ENCODE measurements at regions not wholly inside any gene's neighbourhood (a gene's known extent, or its start where the extent isn't known, plus 50 kb on each side); places are given as distances from the start of the nearest gene placed in this dataset.

DNA sequence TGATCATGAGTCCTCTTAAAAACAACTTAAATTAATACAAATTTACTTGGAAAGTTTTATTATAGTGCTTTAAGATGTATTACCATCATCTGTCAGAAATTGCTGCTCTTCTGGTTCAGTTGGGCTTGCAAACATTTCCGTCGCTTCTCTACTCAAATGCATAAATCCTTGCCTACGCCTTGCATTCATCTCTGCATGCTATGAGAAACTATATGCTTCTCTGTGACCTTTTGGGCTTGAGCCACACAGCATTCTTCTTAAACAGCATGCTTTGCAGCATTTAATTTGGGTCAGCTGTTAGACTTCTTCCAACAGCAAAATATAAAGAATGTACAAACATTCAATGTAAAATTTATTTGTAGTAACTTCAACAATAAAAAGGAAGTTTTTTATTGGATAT, 305.7 kb upstream of the FLRT2 start:
- DNase-seq (no peak), ATAC-seq (ENCODE audit: low read depth in 2 of 2) (no peak)
- no peak overlapping the region for H3K4me3 ChIP-seq (ENCODE audit: low read depth, low read length)
- no peak overlapping the region for H3K27ac Mint-ChIP-seq
- peaks cover 4 to 38% (median 13%) of the 10 kb centered on the region in 7 donors for H3K9me3 Mint-ChIP-seq
- no peak overlapping the region for H3K27ac ChIP-seq (ENCODE audit: insufficient read depth, low read length, poor library complexity, severe bottlenecking)
- H3K27me3 Mint-ChIP-seq, result no peaks in the 10 kb centered on the region
- H3K27me3 ChIP-seq (ENCODE audit: control insufficient read depth, insufficient read depth, low read length), result no peaks in the 10 kb centered on the region
- H3K36me3 ChIP-seq (ENCODE audit: control insufficient read depth, insufficient read depth, low read length), result no peaks in the 10 kb centered on the region
- no peaks in the 10 kb centered on the region for H3K4me1 ChIP-seq (ENCODE audit: control insufficient read depth, insufficient read depth, low read length, poor library complexity, severe bottlenecking)
- H3K4me3 Mint-ChIP-seq, result no peak overlapping the region
- no peaks in the 10 kb centered on the region for H3K4me1 Mint-ChIP-seq
- peaks cover 2 to 4% of the 10 kb centered on the region in 2 experiments for H3K9me3 ChIP-seq (ENCODE audit: control insufficient read depth in 2 of 2, low read length in 2 of 2)
- no peaks in the 10 kb centered on the region for H3K36me3 Mint-ChIP-seq

DNA sequence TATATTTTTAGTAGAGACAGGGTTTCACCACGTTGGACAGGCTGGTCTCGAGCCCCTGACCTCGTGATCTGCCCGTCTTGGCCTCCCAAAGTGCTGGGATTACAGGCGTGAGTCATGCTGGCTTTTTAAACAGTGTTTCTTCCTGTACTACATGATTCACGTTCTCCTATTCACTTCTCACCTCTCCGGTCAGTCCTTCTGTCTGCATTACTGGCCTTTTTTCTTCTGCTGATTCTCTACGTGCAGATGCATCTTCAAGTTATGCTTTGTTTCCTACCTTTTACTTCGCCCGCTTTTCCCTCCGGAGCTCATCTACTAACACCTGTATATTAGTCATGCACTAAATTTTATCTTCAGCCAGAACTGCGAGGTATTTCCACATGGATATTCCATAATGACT, 296.2 kb upstream of the FLRT2 start:
- Mint-ChIP-seq H3K9me3 (peaks cover 7 to 30% (median 10%) of the 10 kb centered on the region in 7 donors), H3K27ac (no peak overlapping the region), H3K4me3 (no peak overlapping the region), H3K4me1 (no peaks in the 10 kb centered on the region), H3K36me3 (no peaks in the 10 kb centered on the region), H3K27me3 (no peaks in the 10 kb centered on the region)
- Histone ChIP-seq H3K27ac (ENCODE audit: insufficient read depth, low read length, poor library complexity, severe bottlenecking) (no peak overlapping the region), H3K9me3 (ENCODE audit: control insufficient read depth in 2 of 2, low read length in 2 of 2) (no peaks in the 10 kb centered on the region), H3K27me3 (ENCODE audit: control insufficient read depth, insufficient read depth, low read length) (no peaks in the 10 kb centered on the region), H3K36me3 (ENCODE audit: control insufficient read depth, insufficient read depth, low read length) (no peaks in the 10 kb centered on the region), H3K4me1 (ENCODE audit: control insufficient read depth, insufficient read depth, low read length, poor library complexity, severe bottlenecking) (no peaks in the 10 kb centered on the region), H3K4me3 (ENCODE audit: low read depth, low read length) (no peak overlapping the region)
- DNase-seq (no peak), ATAC-seq (ENCODE audit: low read depth in 2 of 2) (no peak)

DNA sequence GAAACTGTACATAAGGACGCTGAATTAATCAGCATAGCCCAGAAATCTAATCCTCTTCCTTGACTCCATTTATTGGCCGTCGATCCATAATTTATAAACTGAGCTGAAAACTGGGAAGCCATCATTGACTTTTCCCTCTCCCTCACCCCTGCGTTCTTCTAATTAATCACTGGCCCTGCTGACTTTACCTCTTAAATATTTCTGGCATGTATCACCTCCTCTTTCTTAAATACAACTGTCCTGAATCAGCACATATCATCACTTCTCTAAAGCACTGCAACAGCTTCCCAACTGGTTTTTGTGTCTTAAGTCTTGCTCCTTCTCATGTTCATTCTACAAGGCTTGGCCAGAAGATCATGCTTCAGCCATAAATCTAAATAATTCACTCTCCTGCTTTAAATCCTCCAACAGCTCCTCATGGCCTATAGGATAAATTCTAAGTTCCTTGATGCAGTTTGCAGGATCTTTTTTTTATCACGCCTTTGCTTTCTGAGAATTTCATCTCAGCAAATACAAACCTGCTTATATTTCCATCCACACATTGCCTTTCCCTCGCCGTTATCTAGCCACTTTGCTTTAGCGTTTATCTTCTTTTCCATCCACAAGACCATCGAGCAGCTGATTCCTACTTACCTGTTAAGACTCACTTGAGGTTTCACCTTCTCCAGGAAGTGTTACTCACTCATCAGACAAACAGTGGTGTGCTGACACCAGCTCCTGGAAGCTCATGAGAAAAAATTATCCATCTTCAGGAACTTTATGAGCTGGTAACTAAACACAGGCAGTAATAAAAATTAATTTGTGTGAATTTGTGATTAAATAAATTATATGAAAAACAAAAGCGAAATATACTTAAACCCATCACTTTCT, 295.6 kb upstream of the FLRT2 start:
- Mint-ChIP-seq H3K4me1 (no peaks in the 10 kb centered on the region), H3K27me3 (no peaks in the 10 kb centered on the region), H3K9me3 (peaks cover 5 to 25% (median 8%) of the 10 kb centered on the region in 7 donors), H3K27ac (no peak overlapping the region), H3K36me3 (no peaks in the 10 kb centered on the region), H3K4me3 (no peak overlapping the region)
- H3K27ac ChIP-seq (ENCODE audit: insufficient read depth, low read length, poor library complexity, severe bottlenecking), result no peak overlapping the region
- H3K9me3 ChIP-seq (ENCODE audit: control insufficient read depth in 2 of 2, low read length in 2 of 2), result no peaks in the 10 kb centered on the region
- no peaks in the 10 kb centered on the region for H3K27me3 ChIP-seq (ENCODE audit: control insufficient read depth, insufficient read depth, low read length)
- DNase-seq (no peak), ATAC-seq (ENCODE audit: low read depth in 2 of 2) (no peak)
- H3K36me3 ChIP-seq (ENCODE audit: control insufficient read depth, insufficient read depth, low read length), result no peaks in the 10 kb centered on the region
- H3K4me3 ChIP-seq (ENCODE audit: low read depth, low read length), result no peak overlapping the region
- no peaks in the 10 kb centered on the region for H3K4me1 ChIP-seq (ENCODE audit: control insufficient read depth, insufficient read depth, low read length, poor library complexity, severe bottlenecking)

DNA sequence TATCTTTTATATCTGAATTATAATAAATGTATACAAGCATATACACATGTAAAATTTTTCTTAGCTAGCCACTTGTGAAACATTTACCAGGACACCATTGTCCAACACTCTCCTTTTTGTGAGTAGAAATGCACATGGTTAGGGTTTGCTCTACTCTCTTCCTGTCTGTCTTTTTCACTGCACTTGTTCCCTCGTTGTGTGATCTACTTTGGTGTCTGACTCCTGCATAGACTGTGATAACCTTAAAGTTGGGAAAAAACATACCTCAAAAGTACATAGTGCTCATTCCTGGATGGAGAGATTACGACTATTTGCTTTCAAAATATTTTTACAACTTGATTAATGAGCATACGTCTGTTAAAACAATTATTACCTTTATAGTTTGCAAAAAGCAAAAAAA, 294.1 kb upstream of the FLRT2 start:
- H3K4me3 ChIP-seq (ENCODE audit: low read depth, low read length), result no peak overlapping the region
- H3K4me1 ChIP-seq (ENCODE audit: control insufficient read depth, insufficient read depth, low read length, poor library complexity, severe bottlenecking), result no peaks in the 10 kb centered on the region
- H3K36me3 ChIP-seq (ENCODE audit: control insufficient read depth, insufficient read depth, low read length), result no peaks in the 10 kb centered on the region
- H3K9me3 ChIP-seq (ENCODE audit: control insufficient read depth in 2 of 2, low read length in 2 of 2), result no peaks in the 10 kb centered on the region
- ATAC-seq (ENCODE audit: low read depth in 2 of 2) (no peak), DNase-seq (no peak)
- H3K4me3 Mint-ChIP-seq, result no peak overlapping the region
- no peaks in the 10 kb centered on the region for H3K36me3 Mint-ChIP-seq
- no peak overlapping the region for H3K27ac ChIP-seq (ENCODE audit: insufficient read depth, low read length, poor library complexity, severe bottlenecking)
- H3K4me1 Mint-ChIP-seq, result no peaks in the 10 kb centered on the region
- no peaks in the 10 kb centered on the region for H3K27me3 ChIP-seq (ENCODE audit: control insufficient read depth, insufficient read depth, low read length)
- no peaks in the 10 kb centered on the region for H3K27me3 Mint-ChIP-seq
- H3K27ac Mint-ChIP-seq, result no peak overlapping the region
- H3K9me3 Mint-ChIP-seq, result peaks cover 4 to 24% (median 9%) of the 10 kb centered on the region in 7 donors

DNA sequence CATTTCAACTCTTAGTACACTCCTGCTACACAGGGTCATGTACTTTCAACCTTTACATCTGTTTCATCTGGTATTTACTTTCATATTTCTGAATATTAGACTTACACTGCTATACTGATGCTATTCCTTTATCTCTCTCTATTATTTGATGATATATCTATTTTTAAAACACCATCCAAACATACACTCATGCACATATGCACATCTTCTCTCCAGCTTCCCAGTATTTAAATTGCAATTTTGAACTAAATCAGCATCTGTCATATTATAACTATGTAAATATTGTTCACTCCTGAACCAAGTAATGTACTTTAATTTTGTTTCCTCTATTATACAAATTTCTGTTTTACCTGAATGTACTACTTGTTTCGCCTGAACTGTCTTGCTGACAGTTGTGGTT, 293.6 kb upstream of the FLRT2 start:
- Histone ChIP-seq H3K4me3 (ENCODE audit: low read depth, low read length) (no peak overlapping the region), H3K36me3 (ENCODE audit: control insufficient read depth, insufficient read depth, low read length) (no peaks in the 10 kb centered on the region), H3K27me3 (ENCODE audit: control insufficient read depth, insufficient read depth, low read length) (no peaks in the 10 kb centered on the region), H3K9me3 (ENCODE audit: control insufficient read depth in 2 of 2, low read length in 2 of 2) (no peaks in the 10 kb centered on the region), H3K4me1 (ENCODE audit: control insufficient read depth, insufficient read depth, low read length, poor library complexity, severe bottlenecking) (no peaks in the 10 kb centered on the region), H3K27ac (ENCODE audit: insufficient read depth, low read length, poor library complexity, severe bottlenecking) (no peak overlapping the region)
- H3K27me3 Mint-ChIP-seq, result no peaks in the 10 kb centered on the region
- H3K4me1 Mint-ChIP-seq, result no peaks in the 10 kb centered on the region
- no peak for ATAC-seq (ENCODE audit: low read depth in 2 of 2)
- peaks cover 3 to 26% (median 11%) of the 10 kb centered on the region in 7 donors for H3K9me3 Mint-ChIP-seq
- H3K27ac Mint-ChIP-seq, result no peak overlapping the region
- no peak for DNase-seq
- H3K36me3 Mint-ChIP-seq, result no peaks in the 10 kb centered on the region
- no peak overlapping the region for H3K4me3 Mint-ChIP-seq

DNA sequence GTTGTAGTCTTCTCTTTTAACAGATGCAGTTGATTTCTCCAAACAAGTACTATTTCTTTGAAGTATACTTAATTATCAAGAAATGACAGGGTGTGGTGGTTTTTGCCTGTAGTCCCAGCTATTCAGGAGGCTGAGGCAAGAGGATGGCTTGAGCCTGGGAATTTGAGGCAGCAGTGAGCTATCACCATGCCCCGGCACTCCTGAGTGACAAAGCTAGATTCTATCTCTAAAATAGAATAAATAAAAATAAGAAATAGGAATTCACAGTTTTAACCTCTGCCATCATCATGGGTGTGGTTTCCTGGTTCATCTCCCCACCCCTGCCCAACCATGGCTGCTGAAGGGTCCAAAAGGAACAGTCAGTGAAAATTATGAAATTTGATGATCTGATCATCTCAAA, 290.2 kb upstream of the FLRT2 start:
- H3K36me3 ChIP-seq (ENCODE audit: control insufficient read depth, insufficient read depth, low read length), result no peaks in the 10 kb centered on the region
- H3K4me3 Mint-ChIP-seq, result no peak overlapping the region
- H3K27me3 Mint-ChIP-seq, result no peaks in the 10 kb centered on the region
- H3K9me3 Mint-ChIP-seq, result peaks cover 0 to 11% (median 7%) of the 10 kb centered on the region in 7 donors
- ATAC-seq (ENCODE audit: low read depth in 2 of 2), result no peak
- H3K4me1 ChIP-seq (ENCODE audit: control insufficient read depth, insufficient read depth, low read length, poor library complexity, severe bottlenecking), result no peaks in the 10 kb centered on the region
- H3K4me3 ChIP-seq (ENCODE audit: low read depth, low read length), result no peak overlapping the region
- no peak overlapping the region for H3K27ac ChIP-seq (ENCODE audit: insufficient read depth, low read length, poor library complexity, severe bottlenecking)
- no peaks in the 10 kb centered on the region for H3K27me3 ChIP-seq (ENCODE audit: control insufficient read depth, insufficient read depth, low read length)
- no peaks in the 10 kb centered on the region for H3K9me3 ChIP-seq (ENCODE audit: control insufficient read depth in 2 of 2, low read length in 2 of 2)
- H3K4me1 Mint-ChIP-seq, result no peaks in the 10 kb centered on the region
- H3K27ac Mint-ChIP-seq, result no peak overlapping the region
- no peaks in the 10 kb centered on the region for H3K36me3 Mint-ChIP-seq
- no peak for DNase-seq

DNA sequence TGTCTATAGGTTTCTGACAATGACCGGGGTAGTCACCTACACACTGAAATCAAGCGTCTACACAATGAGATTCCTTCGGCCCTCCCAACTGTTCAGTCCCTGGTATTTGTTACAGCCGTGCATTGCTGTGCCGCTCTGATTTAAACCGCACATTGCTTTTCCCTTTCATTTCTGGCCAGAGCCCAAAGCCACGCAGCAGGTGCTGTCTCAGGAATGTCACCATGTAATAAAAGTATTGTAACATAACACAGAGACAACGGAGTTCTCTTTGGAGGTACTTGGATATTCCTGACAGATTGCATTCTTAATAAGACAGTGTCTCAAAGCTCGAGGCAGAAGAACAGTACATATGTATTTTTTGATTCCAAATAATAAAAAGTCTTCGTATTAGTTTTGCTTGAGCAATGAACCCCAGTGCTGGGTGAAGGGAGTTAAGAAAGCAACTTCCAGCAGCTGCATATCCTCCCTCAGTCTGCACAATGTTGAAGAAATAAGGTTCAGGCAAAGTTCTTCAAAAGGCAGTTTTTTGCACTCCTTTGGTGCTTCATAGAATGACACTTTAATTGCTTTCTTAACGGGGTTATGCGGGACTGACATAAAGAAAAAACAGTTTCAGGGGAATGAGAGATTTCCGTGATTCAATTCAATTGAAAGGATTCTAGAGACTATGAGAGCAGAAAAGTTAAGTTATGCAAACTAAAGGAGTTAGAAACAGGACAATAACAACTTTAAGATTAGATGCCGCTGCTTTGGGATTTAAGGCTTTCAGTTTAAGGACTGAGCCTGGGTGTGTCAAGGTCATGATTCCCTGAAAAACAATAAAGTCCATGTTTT, 288.7 kb upstream of the FLRT2 start:
- Mint-ChIP-seq H3K36me3 (no peaks in the 10 kb centered on the region), H3K4me1 (no peaks in the 10 kb centered on the region), H3K27me3 (no peaks in the 10 kb centered on the region), H3K4me3 (no peak overlapping the region), H3K9me3 (peaks cover 0 to 11% (median 5%) of the 10 kb centered on the region in 7 donors), H3K27ac (no peak overlapping the region)
- no peak for ATAC-seq (ENCODE audit: low read depth in 2 of 2)
- Histone ChIP-seq H3K27me3 (ENCODE audit: control insufficient read depth, insufficient read depth, low read length) (no peaks in the 10 kb centered on the region), H3K4me1 (ENCODE audit: control insufficient read depth, insufficient read depth, low read length, poor library complexity, severe bottlenecking) (no peaks in the 10 kb centered on the region), H3K4me3 (ENCODE audit: low read depth, low read length) (no peak overlapping the region), H3K36me3 (ENCODE audit: control insufficient read depth, insufficient read depth, low read length) (no peaks in the 10 kb centered on the region), H3K9me3 (ENCODE audit: control insufficient read depth in 2 of 2, low read length in 2 of 2) (no peaks in the 10 kb centered on the region), H3K27ac (ENCODE audit: insufficient read depth, low read length, poor library complexity, severe bottlenecking) (no peak overlapping the region)
- DNase-seq, result no peak
